Upper lobe of right lung (tissue), 1 donor: ENCODE measurements at regions not wholly inside any gene's neighbourhood (a gene's known extent, or its start where the extent isn't known, plus 50 kb on each side); places are given as distances from the start of the nearest gene placed in this dataset.
A peak's percentile ranks its signal among the peaks of the same experiment; 100 is the strongest.

Experiments
- ATAC-seq: fragments of 200-7000 bp; cut with Tn5 transposase; one replicate; pipeline ENCODE4 v1.9.1; 2020; ENCODE audit warnings: mild to moderate bottlenecking, moderate library complexity
- DNase-seq: peaks from one replicate; pipeline ENCODE4 v3.0.0-alpha.2; 2020
- H3K27ac ChIP-seq: fragments of 200-600 bp; one replicate; pipeline ENCODE4 v1.8.0; 2022
- H3K27me3 ChIP-seq: fragments of 200-600 bp; one replicate; pipeline ENCODE4 v1.8.0; 2022; ENCODE audit warnings: mild to moderate bottlenecking
- H3K36me3 ChIP-seq: fragments of 200-600 bp; one replicate; pipeline ENCODE4 v1.8.0; 2022
- H3K4me1 ChIP-seq: fragments of 200-600 bp; one replicate; pipeline ENCODE4 v1.8.0; 2022
- H3K4me3 ChIP-seq: fragments of 200-600 bp; one replicate; pipeline ENCODE4 v1.8.0; 2022; ENCODE audit warnings: mild to moderate bottlenecking
- H3K9me3 ChIP-seq: fragments of 200-600 bp; one replicate; pipeline ENCODE4 v1.8.0; 2022
- intact Hi-C: fragments of 100-400 bp; cut with DNase I; formaldehyde crosslinking; loops from one replicate; pipeline ENCODE4 v1.11.0; 2022
- TF ChIP-seq, protein P1 (sequence below): fragments of 200-600 bp; IDR thresholded peaks from one replicate; pipeline ENCODE4 v1.8.0; 2022; ENCODE audit warnings: antibody characterized with exemption
- donor health status: DM: no; HTN: yes; CAD: no; lungs with severe emphysema.

DNA sequence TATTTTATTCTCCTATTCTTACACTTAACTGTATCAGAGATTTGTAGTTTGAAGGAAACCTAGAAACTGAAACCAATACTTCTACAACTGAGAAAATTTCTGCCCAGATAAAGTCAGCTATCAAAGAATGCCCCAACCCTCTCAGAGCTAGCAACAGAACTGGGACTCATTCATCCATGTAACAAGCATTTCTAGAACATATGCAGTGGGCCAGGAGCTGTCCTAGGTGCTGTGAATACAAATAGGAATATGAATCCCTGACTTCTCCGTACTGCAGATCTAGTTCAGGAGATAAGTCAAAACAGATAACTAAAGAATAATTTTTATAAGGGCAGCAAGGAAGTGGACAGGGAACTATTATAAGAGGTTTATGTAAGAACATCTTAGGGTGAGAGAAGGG lies 654.1 kb upstream of the NOX3 start:
- TF ChIP-seq, protein P1, sequence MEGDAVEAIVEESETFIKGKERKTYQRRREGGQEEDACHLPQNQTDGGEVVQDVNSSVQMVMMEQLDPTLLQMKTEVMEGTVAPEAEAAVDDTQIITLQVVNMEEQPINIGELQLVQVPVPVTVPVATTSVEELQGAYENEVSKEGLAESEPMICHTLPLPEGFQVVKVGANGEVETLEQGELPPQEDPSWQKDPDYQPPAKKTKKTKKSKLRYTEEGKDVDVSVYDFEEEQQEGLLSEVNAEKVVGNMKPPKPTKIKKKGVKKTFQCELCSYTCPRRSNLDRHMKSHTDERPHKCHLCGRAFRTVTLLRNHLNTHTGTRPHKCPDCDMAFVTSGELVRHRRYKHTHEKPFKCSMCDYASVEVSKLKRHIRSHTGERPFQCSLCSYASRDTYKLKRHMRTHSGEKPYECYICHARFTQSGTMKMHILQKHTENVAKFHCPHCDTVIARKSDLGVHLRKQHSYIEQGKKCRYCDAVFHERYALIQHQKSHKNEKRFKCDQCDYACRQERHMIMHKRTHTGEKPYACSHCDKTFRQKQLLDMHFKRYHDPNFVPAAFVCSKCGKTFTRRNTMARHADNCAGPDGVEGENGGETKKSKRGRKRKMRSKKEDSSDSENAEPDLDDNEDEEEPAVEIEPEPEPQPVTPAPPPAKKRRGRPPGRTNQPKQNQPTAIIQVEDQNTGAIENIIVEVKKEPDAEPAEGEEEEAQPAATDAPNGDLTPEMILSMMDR = no peak
- intact Hi-C loops = no loop called here
- DNase-seq (no peak), ATAC-seq (no peak)
- Histone ChIP-seq H3K4me1 (no peaks in the 10 kb centered on the region), H3K27me3 (no peaks in the 10 kb centered on the region), H3K4me3 (no peak overlapping the region), H3K27ac (no peak overlapping the region), H3K9me3 (no peaks in the 10 kb centered on the region), H3K36me3 (no peaks in the 10 kb centered on the region)

- DNase-seq (no peak), ATAC-seq (no peak)
- TF ChIP-seq, protein P1 = no peak
- Histone ChIP-seq H3K9me3 (no peaks in the 10 kb centered on the region), H3K27ac (no peak overlapping the region), H3K27me3 (no peaks in the 10 kb centered on the region), H3K4me3 (peak overlapping the region; percentile 6), H3K4me1 (no peaks in the 10 kb centered on the region), H3K36me3 (no peaks in the 10 kb centered on the region)
- intact Hi-C loops = no loop called here
Measured at GRCh38 chr6:156107624-156108101, 652.0 kb upstream of the NOX3 start.

DNA sequence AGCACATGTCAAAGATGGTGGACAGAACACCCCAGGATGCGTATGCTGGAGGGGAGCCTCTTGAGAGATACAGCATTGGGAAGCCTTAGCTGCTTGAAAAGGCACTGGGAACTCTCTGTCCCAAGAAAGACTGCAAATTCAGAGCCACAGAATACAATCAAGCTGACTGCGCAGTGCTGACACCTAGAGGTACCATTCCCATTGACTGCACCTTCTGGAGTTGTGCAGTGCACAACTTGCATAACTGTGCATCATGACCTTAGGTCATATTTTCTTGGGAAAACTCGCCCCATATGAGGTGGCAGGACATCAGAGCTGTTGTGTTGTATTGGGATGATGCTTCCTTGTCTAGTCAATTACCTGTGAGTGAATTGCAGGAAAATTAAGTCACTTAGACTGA lies 646.5 kb upstream of the NOX3 start:
- no peaks in the 10 kb centered on the region for H3K36me3 ChIP-seq
- H3K4me1 ChIP-seq = no peaks in the 10 kb centered on the region
- H3K9me3 ChIP-seq = no peaks in the 10 kb centered on the region
- no peak for DNase-seq
- intact Hi-C loops = no loop called here
- TF ChIP-seq, protein P1 = no peak
- no peak for ATAC-seq
- H3K27me3 ChIP-seq = no peaks in the 10 kb centered on the region
- no peak overlapping the region for H3K4me3 ChIP-seq
- H3K27ac ChIP-seq = no peak overlapping the region

DNA sequence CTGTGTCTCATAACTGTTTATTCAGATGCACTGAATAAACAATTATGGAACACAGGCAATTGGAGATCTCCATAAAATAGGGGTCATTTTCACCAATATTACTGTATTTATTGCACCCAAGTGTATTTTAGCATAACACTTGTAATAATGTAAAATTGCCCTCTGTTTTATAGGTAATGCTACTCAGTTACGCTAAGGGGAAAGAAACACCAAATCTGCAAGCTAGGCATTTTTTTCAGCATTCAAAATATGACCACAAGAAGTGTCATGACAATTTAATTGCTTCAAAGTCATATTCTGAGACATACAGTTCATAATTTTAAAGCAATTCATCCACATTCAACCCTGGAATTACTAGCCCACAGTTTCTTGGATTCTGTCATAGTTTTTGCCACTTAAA lies 643.2 kb upstream of the NOX3 start:
- no peaks in the 10 kb centered on the region for H3K9me3 ChIP-seq
- no peak for DNase-seq
- no peak overlapping the region for H3K27ac ChIP-seq
- intact Hi-C loops = no loop called here
- no peaks in the 10 kb centered on the region for H3K4me1 ChIP-seq
- TF ChIP-seq, protein P1 = no peak
- no peak for ATAC-seq
- H3K36me3 ChIP-seq = no peaks in the 10 kb centered on the region
- H3K4me3 ChIP-seq = no peak overlapping the region
- no peaks in the 10 kb centered on the region for H3K27me3 ChIP-seq

GRCh38 chr6:156087487-156087886 lies 631.8 kb upstream of the NOX3 start:
- TF ChIP-seq, protein P1 = no peak
- Histone ChIP-seq H3K27ac (no peak overlapping the region), H3K27me3 (no peaks in the 10 kb centered on the region), H3K36me3 (no peaks in the 10 kb centered on the region), H3K4me3 (no peak overlapping the region), H3K4me1 (no peaks in the 10 kb centered on the region), H3K9me3 (peaks cover 8% of the 10 kb centered on the region)
- DNase-seq (no peak), ATAC-seq (no peak)
- intact Hi-C loops = no loop called here

DNA sequence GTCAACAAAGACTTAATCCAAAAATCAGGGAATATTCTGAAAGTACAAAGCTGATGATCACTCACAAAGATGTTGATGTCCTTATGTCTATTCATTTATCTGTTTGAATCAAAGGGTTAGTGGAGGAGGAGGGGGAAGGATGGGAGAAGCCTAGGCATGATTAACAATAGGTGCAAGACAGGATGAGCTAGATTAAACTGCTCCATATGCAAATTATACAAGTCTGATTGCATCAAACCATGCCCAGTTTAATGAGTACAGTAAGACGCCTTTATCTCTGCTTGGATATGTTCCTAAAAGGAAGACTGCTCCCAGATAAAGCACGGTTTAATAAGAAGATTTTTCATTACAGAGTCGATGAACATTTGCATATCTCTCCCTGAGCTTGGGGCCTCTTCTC lies 626.4 kb upstream of the NOX3 start:
- H3K4me1 ChIP-seq = no peaks in the 10 kb centered on the region

More for the DNA sequence above, 626.4 kb upstream of the NOX3 start:
- TF ChIP-seq, protein P1 = no peak
- DNase-seq (no peak), ATAC-seq (no peak)
- no peak overlapping the region for H3K4me3 ChIP-seq
- H3K27ac ChIP-seq = no peak overlapping the region
- no peaks in the 10 kb centered on the region for H3K27me3 ChIP-seq
- intact Hi-C loops = no loop called here
- no peaks in the 10 kb centered on the region for H3K36me3 ChIP-seq
- H3K9me3 ChIP-seq = no peaks in the 10 kb centered on the region
